Mammary epithelial cell (primary cell): ENCODE measurements at regions not wholly inside any gene's neighbourhood (a gene's known extent, or its start where the extent isn't known, plus 50 kb on each side); places are given as distances from the start of the nearest gene placed in this dataset.

Source experiments
- CTCF ChIP-seq, 2 donors: IDR thresholded peaks in 1 of 2; conservative IDR thresholded peaks in 1 of 2; 2 replicates each; pipeline ENCODE4 v1.5.1; 2011 to 2012; ENCODE audit warnings: inconsistent platforms in 2 of 2, low read length in 2 of 2, mild to moderate bottlenecking in 2 of 2, control low read depth in 1 of 2, low read depth in 1 of 2; ENCODE audit not compliant: insufficient read depth in 1 of 2; ENCODE audit errors: extremely low read depth in 1 of 2
- EZH2 ChIP-seq: IDR thresholded peaks from 2 replicates; pipeline ENCODE4 v1.6.1; 2012; ENCODE audit warnings: low read length, inconsistent platforms, borderline replicate concordance

GRCh38 chr13:79791471-79792042, 310.6 kb downstream of the NDFIP2 start:
- TF ChIP-seq CTCF (conservative IDR thresholded peaks at IDR 0.05 in 1 of 2, IDR thresholded peaks at IDR 0.05 in 1 of 2; ENCODE audit: extremely low read depth in 1 of 2, insufficient read depth in 1 of 2, low read depth in 1 of 2, low read length in 2 of 2) = no peak
- TF ChIP-seq EZH2 = no peak
